Right cardiac atrium (tissue), 5 donors: ENCODE measurements at regions not wholly inside any gene's neighbourhood (a gene's known extent, or its start where the extent isn't known, plus 50 kb on each side); places are given as distances from the start of the nearest gene placed in this dataset.
A peak's percentile ranks its signal among the peaks of the same experiment; 100 is the strongest.

ENCODE experiments used
- ATAC-seq, 2 donors: fragments of 200-7000 bp; cut with Tn5 transposase; one replicate each; pipeline versions ENCODE4 v1.8.0 to v1.9.1; 2020; ENCODE audit warnings: moderate library complexity in 2 of 2, mild to moderate bottlenecking in 1 of 2
- DNase-seq, 3 donors: peaks; one replicate each; pipeline ENCODE4 v3.0.0-alpha.2; 2020
- H3K27ac ChIP-seq: one replicate; pipeline ENCODE4 v1.5.1; 2013; ENCODE audit warnings: mild to moderate bottlenecking, low read length, control low read depth, moderate library complexity
- H3K27me3 ChIP-seq: one replicate; pipeline ENCODE4 v1.6.1; 2013; ENCODE audit not compliant: control insufficient read depth, insufficient read depth
- H3K4me1 ChIP-seq: one replicate; pipeline ENCODE4 v1.6.1; 2013; ENCODE audit warnings: low read length; ENCODE audit not compliant: control insufficient read depth, insufficient read depth
- H3K4me3 ChIP-seq: one replicate; pipeline ENCODE4 v1.5.1; 2013; ENCODE audit warnings: low read length, control low read depth
- H3K9me3 ChIP-seq: one replicate; pipeline ENCODE4 v1.6.1; 2013; ENCODE audit warnings: low read length; ENCODE audit not compliant: control insufficient read depth
- WGBS: extraction: QIAGEN DNeasy Blood & Tissue Kit; methylation state at CpG from one replicate; pipeline ENCODE4 v1.1.7; 2013; 5-methylcytosine and 5-hydroxymethylcytosine counted together
- intact Hi-C, 4 donors: fragments of 100-400 bp; cut with DNase I; formaldehyde crosslinking; loops; one replicate each; pipeline versions ENCODE4 v1.11.0 to v1.14.0; 2022 to 2023
- donor health status: healthy with polysubstance abuse.
- donor health status: DM: no; HTN: yes; CAD: no.
- donor health status: DM: no; HTN: no; CAD: no.
- donor health status: DM: no; HTN: yes; CAD: no; lungs with severe emphysema.
- donor health status: DM: yes; HTN: yes; CAD: no.

DNA sequence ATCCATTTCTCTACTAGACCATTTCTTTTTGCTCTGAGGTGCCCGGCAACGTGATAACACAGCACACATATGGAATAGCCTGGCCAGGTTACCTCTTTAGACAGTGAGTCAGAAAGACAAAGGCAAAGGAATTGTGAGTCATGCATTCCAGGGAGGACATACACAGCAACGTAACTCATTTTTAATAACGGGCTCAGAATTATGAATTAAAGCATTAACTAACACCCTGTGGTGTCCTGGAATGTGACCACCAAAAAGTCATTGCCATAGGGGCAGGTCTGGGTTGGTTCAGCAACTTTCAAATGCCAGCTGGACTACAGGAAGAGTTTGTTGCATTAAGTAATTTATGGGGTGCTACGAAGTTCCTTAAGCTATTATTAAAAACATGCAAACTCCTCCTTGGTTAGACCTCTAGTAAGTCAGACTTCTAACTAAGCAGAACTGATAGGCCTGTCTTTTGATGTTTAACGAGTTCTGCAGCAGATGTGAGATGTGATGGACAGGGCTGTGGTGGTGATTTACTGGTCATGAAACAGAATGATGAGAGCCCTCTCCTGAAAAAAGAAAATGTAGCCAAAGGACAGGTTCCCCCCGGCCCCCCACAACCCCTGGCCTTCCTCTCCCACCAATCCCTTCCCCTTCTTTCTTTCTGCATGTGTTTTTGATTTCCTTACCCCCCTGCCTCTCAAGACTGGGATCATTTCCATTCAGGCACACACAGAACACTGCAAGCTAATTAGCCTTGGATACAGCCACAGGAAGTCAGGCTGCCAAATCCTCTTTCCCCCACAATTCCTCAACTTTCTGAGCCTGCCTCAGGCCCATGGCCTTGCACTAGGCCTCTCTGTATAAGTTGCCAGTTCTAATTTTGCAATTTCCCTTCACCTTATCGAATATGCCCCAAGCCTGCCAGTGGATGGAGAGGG is 88.9 kb upstream of the HAO2 start:
- intact Hi-C loops: loop anchor here in 1 of 4 donors (10.0 kb wide), 1 partner anchor 85 kb away; the partner anchor contains the start of gene HAO2
- Histone ChIP-seq H3K27ac (no peak overlapping the region), H3K4me1 (no peaks in the 10 kb centered on the region), H3K27me3 (no peaks in the 10 kb centered on the region), H3K4me3 (no peak overlapping the region), H3K9me3 (no peaks in the 10 kb centered on the region)
- 51% methylated on average over 8 of the region's 8 CpGs for WGBS
- ATAC-seq (peak; percentile 62 to 91), DNase-seq (peak in 2 of 3 donors; percentile 18 to 59)

- peak in 1 of 2 donors; percentile 51 for ATAC-seq
- 79% methylated on average over 2 of the region's 2 CpGs for WGBS
- intact Hi-C loops: loop anchor here in 2 of 4 donors (5.0 to 10.0 kb wide), 2 partner anchors 79 to 87 kb away; partner anchors contain the start of gene HAO2 (in 1 of the 2)
Measured at GRCh38 chr1:119285482-119285881, 83.1 kb upstream of the HAO2 start.

DNA sequence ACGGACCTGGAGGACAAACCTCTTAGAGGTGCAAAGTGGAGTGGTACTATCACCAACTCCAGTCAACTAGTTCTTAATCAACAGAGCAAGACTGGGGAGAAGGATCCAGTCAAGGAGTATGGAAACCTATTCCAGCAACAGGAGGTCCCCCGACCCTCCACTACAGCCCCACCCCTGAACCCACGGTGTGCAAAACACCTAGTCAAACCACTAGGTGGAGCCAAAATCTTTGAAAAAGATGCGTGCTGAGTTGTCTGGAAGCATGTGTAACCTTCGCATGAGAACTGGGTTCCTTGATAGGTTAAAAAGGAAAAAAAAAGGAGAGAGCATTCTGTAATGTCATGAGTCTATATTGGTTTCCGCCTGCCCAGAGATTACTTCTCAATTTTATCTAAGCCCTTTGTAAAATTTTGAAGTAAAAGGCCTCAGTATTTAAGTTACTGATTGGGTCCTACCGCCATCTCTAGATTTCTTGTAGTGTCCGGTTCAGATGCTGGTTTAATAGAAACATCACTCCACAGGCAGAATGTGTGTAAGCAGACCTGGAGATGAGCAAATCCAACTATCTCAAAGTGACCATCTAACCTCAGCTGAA is 81.9 kb upstream of the HAO2 start:
- Histone ChIP-seq H3K27me3 (no peaks in the 10 kb centered on the region), H3K9me3 (no peaks in the 10 kb centered on the region), H3K4me3 (no peak overlapping the region), H3K4me1 (no peaks in the 10 kb centered on the region), H3K27ac (no peak overlapping the region)
- intact Hi-C loops: loop anchor here in 2 of 4 donors (5.0 to 10.0 kb wide), 2 partner anchors 78 to 86 kb away; partner anchors contain the start of gene HAO2 (in 1 of the 2)
- ATAC-seq (peak; percentile 35 to 47), DNase-seq (no peak)
- 47% methylated on average over 8 of the region's 8 CpGs for WGBS

More at GRCh38 chr1:119285482-119285881, 83.1 kb upstream of the HAO2 start:
- H3K9me3 ChIP-seq: no peaks in the 10 kb centered on the region
- no peaks in the 10 kb centered on the region for H3K4me1 ChIP-seq
- H3K27ac ChIP-seq: no peak overlapping the region
- H3K4me3 ChIP-seq: no peak overlapping the region
- H3K27me3 ChIP-seq: no peaks in the 10 kb centered on the region
- no peak for DNase-seq

- Histone ChIP-seq H3K9me3 (no peaks in the 10 kb centered on the region), H3K4me1 (no peaks in the 10 kb centered on the region), H3K27ac (no peak overlapping the region), H3K27me3 (no peaks in the 10 kb centered on the region), H3K4me3 (no peak overlapping the region)
- 53% methylated on average over 3 of the region's 3 CpGs for WGBS
- DNase-seq (no peak), ATAC-seq (no peak)
- intact Hi-C loops: loop anchor here in 2 of 4 donors (5.0 to 10.0 kb wide), 2 partner anchors 76 to 84 kb away; partner anchors contain the start of gene HAO2 (in 1 of the 2)
Measured at GRCh38 chr1:119288751-119289150, 79.8 kb upstream of the HAO2 start.

GRCh38 chr1:119290297-119290696 is 78.3 kb upstream of the HAO2 start:
- no peak overlapping the region for H3K4me3 ChIP-seq
- no peaks in the 10 kb centered on the region for H3K27me3 ChIP-seq
- WGBS: 75% methylated on average over 4 of the region's 4 CpGs
- no peak for DNase-seq
- H3K9me3 ChIP-seq: no peaks in the 10 kb centered on the region
- no peak overlapping the region for H3K27ac ChIP-seq
- intact Hi-C loops: no loop called here
- ATAC-seq: no peak
- no peaks in the 10 kb centered on the region for H3K4me1 ChIP-seq

- no peaks in the 10 kb centered on the region for H3K9me3 ChIP-seq
- no peaks in the 10 kb centered on the region for H3K27me3 ChIP-seq
- WGBS: 42% methylated on average over 2 of the region's 2 CpGs
- ATAC-seq (no peak), DNase-seq (no peak)
- no peak overlapping the region for H3K27ac ChIP-seq
- no peaks in the 10 kb centered on the region for H3K4me1 ChIP-seq
- intact Hi-C loops: no loop called here
- no peak overlapping the region for H3K4me3 ChIP-seq
Measured at GRCh38 chr1:119291611-119292206, 76.9 kb upstream of the HAO2 start.

DNA sequence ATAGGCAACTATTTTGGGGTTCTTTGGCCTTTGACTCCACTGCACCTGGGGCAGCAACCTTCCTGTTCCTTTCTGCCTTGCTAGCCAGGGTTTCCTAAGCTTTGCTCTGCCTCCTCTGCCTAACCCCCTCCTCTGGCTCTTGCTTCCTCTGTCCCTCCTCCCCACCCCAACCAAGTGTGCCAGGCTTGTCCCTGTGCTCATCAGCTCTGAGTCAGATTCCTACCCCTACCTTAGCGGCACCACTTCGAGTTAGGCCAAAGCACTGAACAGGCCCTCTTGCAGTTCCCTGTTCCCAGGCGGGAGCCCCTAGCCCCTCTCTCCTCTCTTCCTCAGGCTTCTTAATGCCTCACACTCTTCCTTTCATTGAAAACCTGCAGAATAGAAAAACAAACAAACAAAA is 74.8 kb upstream of the HAO2 start:
- intact Hi-C loops: no loop called here
- Histone ChIP-seq H3K27ac (no peak overlapping the region), H3K9me3 (no peaks in the 10 kb centered on the region), H3K27me3 (no peaks in the 10 kb centered on the region), H3K4me1 (no peaks in the 10 kb centered on the region), H3K4me3 (no peak overlapping the region)
- ATAC-seq (no peak), DNase-seq (no peak)
- WGBS: 59% methylated on average over 3 of the region's 3 CpGs

- no peaks in the 10 kb centered on the region for H3K4me1 ChIP-seq
Measured at GRCh38 chr1:119294199-119294598, 74.4 kb upstream of the HAO2 start.

DNA sequence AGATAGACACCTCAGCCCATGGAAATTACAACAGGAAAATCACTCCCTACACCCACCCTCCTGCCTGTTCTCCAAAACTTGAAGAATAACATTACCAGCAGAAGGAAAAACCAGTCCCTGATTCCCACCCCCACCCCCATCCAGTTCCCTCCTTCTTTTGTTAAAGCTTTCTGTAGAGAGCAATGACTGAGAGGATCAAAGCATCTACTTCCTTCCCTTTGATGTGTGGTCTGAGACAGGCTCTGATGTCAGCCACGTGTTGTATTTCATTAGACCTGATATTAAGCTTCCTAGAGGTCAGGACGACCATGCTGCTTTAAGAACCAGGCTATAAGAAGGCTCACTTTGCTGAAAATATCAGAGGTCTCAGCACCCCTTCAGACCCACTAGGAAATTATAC is 73.9 kb upstream of the HAO2 start:
- H3K27ac ChIP-seq: no peak overlapping the region
- DNase-seq: no peak
- intact Hi-C loops: no loop called here
- H3K4me1 ChIP-seq: no peaks in the 10 kb centered on the region
- no peak for ATAC-seq
- H3K27me3 ChIP-seq: no peaks in the 10 kb centered on the region
- 31% methylated on average over 2 of the region's 2 CpGs for WGBS
- H3K9me3 ChIP-seq: no peaks in the 10 kb centered on the region
- H3K4me3 ChIP-seq: no peak overlapping the region

More at GRCh38 chr1:119294199-119294598, 74.4 kb upstream of the HAO2 start:
- H3K27me3 ChIP-seq: no peaks in the 10 kb centered on the region
- H3K9me3 ChIP-seq: no peaks in the 10 kb centered on the region
- H3K27ac ChIP-seq: no peak overlapping the region
- WGBS: 49% methylated on average over 3 of the region's 3 CpGs
- no peak overlapping the region for H3K4me3 ChIP-seq
- no peak for ATAC-seq
- intact Hi-C loops: no loop called here
- DNase-seq: no peak

DNA sequence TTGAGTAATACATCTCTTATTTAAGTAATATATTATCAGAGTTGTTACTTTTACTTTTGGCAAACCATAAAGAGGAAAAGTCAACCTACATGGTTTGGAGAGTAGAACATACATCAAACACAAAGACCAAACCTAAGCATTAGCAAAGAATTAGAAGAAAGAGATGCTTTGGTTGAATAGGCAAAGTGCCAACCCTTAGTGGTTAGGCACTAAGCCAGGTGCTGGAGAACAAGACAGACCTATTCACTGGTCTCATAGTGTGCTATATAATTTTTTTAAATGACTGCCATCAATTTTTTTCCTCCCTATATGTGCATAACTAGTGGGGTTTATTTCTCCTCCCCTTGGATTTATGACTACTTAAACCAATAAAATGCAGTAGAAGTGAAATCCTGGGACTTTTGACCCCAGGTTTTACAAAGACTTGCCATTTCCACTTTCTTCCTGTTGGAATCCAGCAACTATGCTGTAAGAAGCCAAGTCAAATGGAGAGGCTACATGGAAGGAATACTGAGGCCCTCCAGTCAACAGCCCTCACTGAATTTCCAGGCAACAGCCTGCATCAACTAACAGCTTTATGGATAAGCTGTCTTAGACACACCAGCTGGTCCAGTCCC is 69.8 kb upstream of the HAO2 start:
- intact Hi-C loops: no loop called here
- H3K27me3 ChIP-seq: no peaks in the 10 kb centered on the region
- no peak for ATAC-seq

More for the DNA sequence above, 69.8 kb upstream of the HAO2 start:
- H3K27ac ChIP-seq: no peak overlapping the region
- H3K9me3 ChIP-seq: no peaks in the 10 kb centered on the region
- no peaks in the 10 kb centered on the region for H3K4me1 ChIP-seq
- no peak for DNase-seq
- no peak overlapping the region for H3K4me3 ChIP-seq
